ENCODE measurements at regions not wholly inside any gene's neighbourhood (a gene's known extent, or its start where the extent isn't known, plus 50 kb on each side); places are given as distances from the start of the nearest gene placed in this dataset.

DNA sequence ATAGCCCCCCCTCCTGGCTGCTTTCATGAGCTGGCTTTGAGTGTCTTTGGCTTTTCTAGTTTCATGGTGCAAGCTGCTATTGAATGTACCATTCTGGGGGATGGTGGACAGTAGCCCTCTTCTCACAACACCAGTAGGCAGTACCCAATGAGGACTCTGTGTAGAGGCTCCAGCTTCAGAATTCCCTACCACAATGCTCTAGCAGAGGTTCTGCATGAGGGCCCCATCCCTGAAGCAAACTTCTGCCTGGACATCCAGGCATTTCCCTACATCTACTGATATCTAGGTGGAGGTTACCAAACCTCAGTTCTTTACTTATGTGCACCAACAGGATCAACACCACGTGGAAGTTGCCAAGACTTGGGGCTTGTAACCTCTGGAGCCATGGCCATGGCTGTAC, 1742.9 kb downstream of the SI start:
- H3K27ac ChIP-seq (ENCODE audit: low read depth in 2 of 2, low read length in 1 of 2): no peak overlapping the region
- H3K9me3 ChIP-seq: no peaks in the 10 kb centered on the region; the same call in 1 of the 2 replicates
- H3K4me3 ChIP-seq (ENCODE audit: low read depth in 2 of 2, low read length in 1 of 2): no peak overlapping the region
- H3K9me2 ChIP-seq: no peaks in the 10 kb centered on the region
- H3K27me3 ChIP-seq (ENCODE audit: insufficient read depth): no peaks in the 10 kb centered on the region
- no peaks in the 10 kb centered on the region for H3K36me3 ChIP-seq (replicated peaks in 1 of 2; ENCODE audit: control insufficient read depth in 1 of 2, insufficient read depth in 2 of 2, low read length in 1 of 2)
- no peak overlapping the region for H3K4me2 ChIP-seq
- TF ChIP-seq ZBTB33 (IDR thresholded peaks at IDR 0.05; ENCODE audit: borderline replicate concordance, low read depth) (no peak), RFX5 (IDR thresholded peaks at IDR 0.05; ENCODE audit: low read length) (no peak), MEF2A (IDR thresholded peaks at IDR 0.05; ENCODE audit: borderline replicate concordance, low read depth) (no peak), GABPA (IDR thresholded peaks at IDR 0.05; ENCODE audit: low read depth) (no peak), SMC3 (IDR thresholded peaks at IDR 0.05; ENCODE audit: low read depth, low read length) (no peak)
- H3K79me2 ChIP-seq (ENCODE audit: insufficient read depth): no peaks in the 10 kb centered on the region
- ChIA-PET POLR2A (no interaction called here), CTCF (no interaction called here)
- no peak overlapping the region for H2AFZ ChIP-seq (ENCODE audit: low read depth)
- H3F3A ChIP-seq (replicated peaks; ENCODE audit: insufficient read depth): no peaks in the 10 kb centered on the region
- H3K9ac ChIP-seq: no peak overlapping the region
- DNase-seq: no peak
- no peaks in the 10 kb centered on the region for H4K20me1 ChIP-seq (ENCODE audit: insufficient read depth)
- WGBS (ENCODE audit: low lambda C conversion rate): 0% methylated on average over 1 of the region's 1 CpG
- no peaks in the 10 kb centered on the region; a peak in 2 of 4 replicates for H3K4me1 ChIP-seq (ENCODE audit: control insufficient read depth in 1 of 2, insufficient read depth in 2 of 2, low read depth in 1 of 2, low read length in 1 of 2)

- H3K9me3 ChIP-seq: peaks cover 1% of the 10 kb centered on the region; the same call in 1 of the 2 replicates
- H3F3A ChIP-seq (replicated peaks; ENCODE audit: insufficient read depth): no peaks in the 10 kb centered on the region
- no peaks in the 10 kb centered on the region for H3K79me2 ChIP-seq (ENCODE audit: insufficient read depth)
- no peaks in the 10 kb centered on the region for H3K27me3 ChIP-seq (ENCODE audit: insufficient read depth)
- no peak overlapping the region for H3K27ac ChIP-seq (ENCODE audit: low read depth in 2 of 2, low read length in 1 of 2)
- H4K20me1 ChIP-seq (ENCODE audit: insufficient read depth): no peaks in the 10 kb centered on the region
- H3K9me2 ChIP-seq: no peaks in the 10 kb centered on the region
- ChIA-PET POLR2A (no interaction called here), CTCF (interaction anchor here (0.7 kb wide), 1 partner anchor 456 kb away, joined by 3 read pairs; no protein-coding TSS in a partner anchor)
- no peak overlapping the region for H3K9ac ChIP-seq
- no peak overlapping the region for H3K4me3 ChIP-seq (ENCODE audit: low read depth in 2 of 2, low read length in 1 of 2)
- TF ChIP-seq CHD2 (IDR thresholded peaks at IDR 0.05; ENCODE audit: low read length, partially characterized antibody): no peak
- no peak overlapping the region for H2AFZ ChIP-seq (ENCODE audit: low read depth)
- DNase-seq: no peak
- H3K36me3 ChIP-seq (replicated peaks in 1 of 2; ENCODE audit: control insufficient read depth in 1 of 2, insufficient read depth in 2 of 2, low read length in 1 of 2): no peaks in the 10 kb centered on the region
- no peak overlapping the region for H3K4me2 ChIP-seq
- 41% methylated on average over 7 of the region's 7 CpGs for WGBS (ENCODE audit: low lambda C conversion rate)
- H3K4me1 ChIP-seq (ENCODE audit: control insufficient read depth in 1 of 2, insufficient read depth in 2 of 2, low read depth in 1 of 2, low read length in 1 of 2): no peaks in the 10 kb centered on the region; a peak in 1 of 4 replicates
These were observed 1749.6 kb downstream of the SI start for GRCh38 chr3:163328680-163329079.

GRCh38 chr3:163327086-163327485, 1751.2 kb downstream of the SI start:
- ChIA-PET CTCF (no interaction called here), POLR2A (no interaction called here)
- Histone ChIP-seq H3K4me2 (no peak overlapping the region), H3K36me3 (replicated peaks in 1 of 2; ENCODE audit: control insufficient read depth in 1 of 2, insufficient read depth in 2 of 2, low read length in 1 of 2) (no peaks in the 10 kb centered on the region), H3F3A (replicated peaks; ENCODE audit: insufficient read depth) (no peaks in the 10 kb centered on the region), H3K4me1 (ENCODE audit: control insufficient read depth in 1 of 2, insufficient read depth in 2 of 2, low read depth in 1 of 2, low read length in 1 of 2) (no peaks in the 10 kb centered on the region; a peak in 1 of 4 replicates), H3K79me2 (ENCODE audit: insufficient read depth) (no peaks in the 10 kb centered on the region), H3K4me3 (ENCODE audit: low read depth in 2 of 2, low read length in 1 of 2) (no peak overlapping the region), H3K9me2 (0 out of 2 replicates have a peak, but pooled peaks cover 2% of the 10 kb centered on the region), H4K20me1 (ENCODE audit: insufficient read depth) (no peaks in the 10 kb centered on the region), H3K27ac (ENCODE audit: low read depth in 2 of 2, low read length in 1 of 2) (no peak overlapping the region), H2AFZ (ENCODE audit: low read depth) (no peak overlapping the region), H3K9ac (no peak overlapping the region), H3K9me3 (peaks cover 5% of the 10 kb centered on the region; the same call in 1 of the 2 replicates), H3K27me3 (ENCODE audit: insufficient read depth) (no peaks in the 10 kb centered on the region)
- WGBS (ENCODE audit: low lambda C conversion rate): 27% methylated on average over 2 of the region's 2 CpGs
- TF ChIP-seq PBX3 (IDR thresholded peaks at IDR 0.05) (no peak), TAF1 (IDR thresholded peaks at IDR 0.05; ENCODE audit: borderline replicate concordance, low read depth, low read length) (no peak), MEF2A (IDR thresholded peaks at IDR 0.05; ENCODE audit: borderline replicate concordance, low read depth) (no peak), IRF3 (IDR thresholded peaks at IDR 0.05; ENCODE audit: low read depth, low read length) (no peak), EZH2phosphoT487 (IDR thresholded peaks at IDR 0.05; ENCODE audit: borderline replicate concordance, low read depth) (no peak), POLR2AphosphoS5 (IDR thresholded peaks at IDR 0.05; ENCODE audit: low read depth, low read length) (no peak), MXI1 (IDR thresholded peaks at IDR 0.05; ENCODE audit: low read depth, low read length) (no peak)
- no peak for DNase-seq

All from SK-N-SH (cell line).